HS-27A (cell line): ENCODE measurements at regions not wholly inside any gene's neighbourhood (a gene's known extent, or its start where the extent isn't known, plus 50 kb on each side); places are given as distances from the start of the nearest gene placed in this dataset.
"Not testable (repeated sequence)": the region's sequence is repeated elsewhere in the genome, so short reads cannot be mapped to it uniquely, and the experiment has no call there.

Experiments
- DNase-seq: peaks from one replicate; pipeline ENCODE4 v3.0.0-alpha.2; 2012; ENCODE audit warnings: low read depth, missing footprints

GRCh38 chr3:20245781-20246180 is 59.8 kb upstream of the SGO1 start:
- DNase-seq, result no peak

- DNase-seq, result no peak
These were observed 54.3 kb upstream of the SGO1 start for GRCh38 chr3:20240154-20240883.

GRCh38 chr3:20238199-20238598 is 52.2 kb upstream of the SGO1 start:
- DNase-seq, result not testable (repeated sequence)

- no peak for DNase-seq
These were observed 50.6 kb upstream of the SGO1 start for GRCh38 chr3:20236603-20237002.
